HEK293T (cell line): ENCODE measurements at regions not wholly inside any gene's neighbourhood (a gene's known extent, or its start where the extent isn't known, plus 50 kb on each side); places are given as distances from the start of the nearest gene placed in this dataset.
"Not testable (repeated sequence)": the region's sequence is repeated elsewhere in the genome, so short reads cannot be mapped to it uniquely, and the experiment has no call there.

Experiments
- CTCF ChIA-PET: fragments of 350-600 bp; formaldehyde crosslinking; extraction: SDS; loops from one replicate; lab custom pipeline; 2021; ENCODE audit warnings: antibody characterized with exemption, inconsistent platforms; lab: Yijun Ruan, JAX
- POLR2A ChIA-PET: fragments of 350-600 bp; formaldehyde crosslinking; extraction: SDS; loops from one replicate; lab custom pipeline; 2020; ENCODE audit warnings: antibody characterized with exemption, inconsistent platforms; lab: Yijun Ruan, JAX
- DNase-seq: peaks from one replicate; pipeline ENCODE4 v3.0.0; 2012; ENCODE audit warnings: mixed read lengths; ENCODE audit errors: extremely low spot score
- ARNT ChIP-seq: fragments of 450-650 bp; IDR thresholded peaks from 2 replicates; pipeline ENCODE4 v1.6.1; 2017; ENCODE audit warnings: mild to moderate bottlenecking
- BHLHE40 ChIP-seq: fragments of 450-650 bp; IDR thresholded peaks from 2 replicates; pipeline ENCODE4 v1.6.1; 2016; ENCODE audit warnings: mild to moderate bottlenecking, moderate library complexity, borderline replicate concordance
- CTBP1 ChIP-seq: fragments of 450-650 bp; IDR thresholded peaks from 2 replicates; pipeline ENCODE4 v1.6.1; 2016; ENCODE audit warnings: borderline replicate concordance
- ELF4 ChIP-seq: fragments of 450-650 bp; IDR thresholded peaks from 2 replicates; pipeline ENCODE4 v1.6.1; 2017; ENCODE audit warnings: antibody characterized with exemption
- FOXA1 ChIP-seq: fragments of 450-650 bp; IDR thresholded peaks from 2 replicates; pipeline ENCODE4 v1.6.1; 2016; ENCODE audit warnings: mild to moderate bottlenecking
- FOXK2 ChIP-seq: fragments of 450-650 bp; IDR thresholded peaks from 2 replicates; pipeline ENCODE4 v1.6.1; 2016; ENCODE audit warnings: mild to moderate bottlenecking
- FOXM1 ChIP-seq: fragments of 450-650 bp; IDR thresholded peaks from 2 replicates; pipeline ENCODE4 v1.6.1; 2017; ENCODE audit warnings: mild to moderate bottlenecking, borderline replicate concordance
- HDGF ChIP-seq: fragments of 450-650 bp; IDR thresholded peaks from 2 replicates; pipeline ENCODE4 v1.6.1; 2017; ENCODE audit warnings: antibody characterized with exemption, borderline replicate concordance
- L3MBTL2 ChIP-seq: fragments of 450-650 bp; conservative IDR thresholded peaks from 2 replicates; pipeline ENCODE4 v1.6.1; 2016; ENCODE audit warnings: mild to moderate bottlenecking
- LEF1 ChIP-seq: fragments of 450-650 bp; IDR thresholded peaks from 2 replicates; pipeline ENCODE4 v1.6.1; 2017; ENCODE audit warnings: mild to moderate bottlenecking, borderline replicate concordance
- NFRKB ChIP-seq: fragments of 450-650 bp; IDR thresholded peaks from 2 replicates; pipeline ENCODE4 v1.6.1; 2016; ENCODE audit warnings: mild to moderate bottlenecking, moderate library complexity
- PKNOX1 ChIP-seq: fragments of 450-650 bp; IDR thresholded peaks from 2 replicates; pipeline ENCODE4 v1.6.1; 2016
- SP1 ChIP-seq: fragments of 450-650 bp; IDR thresholded peaks from 2 replicates; pipeline ENCODE4 v1.6.1; 2017
- SUZ12 ChIP-seq: fragments of 450-650 bp; IDR thresholded peaks from 2 replicates; pipeline ENCODE4 v1.6.1; 2016; ENCODE audit warnings: mild to moderate bottlenecking
- TARDBP ChIP-seq: fragments of 450-650 bp; IDR thresholded peaks from 2 replicates; pipeline ENCODE4 v1.6.1; 2016
- ZNF384 ChIP-seq: fragments of 450-650 bp; IDR thresholded peaks from 2 replicates; pipeline ENCODE4 v1.6.1; 2016

GRCh38 chr5:84961193-84961592 lies 576.5 kb upstream of the EDIL3 start:
- POLR2A ChIA-PET = no interaction called here
- no peak for DNase-seq
- TF ChIP-seq ARNT (no peak), FOXA1 (no peak)
- CTCF ChIA-PET = no interaction called here

- ChIA-PET POLR2A (no interaction called here), CTCF (no interaction called here)
- DNase-seq = no peak
- TF ChIP-seq ELF4 = no peak
- TF ChIP-seq FOXK2 = no peak
- TF ChIP-seq BHLHE40 = no peak
- TF ChIP-seq L3MBTL2 = no peak
- no peak for TF ChIP-seq TARDBP
- TF ChIP-seq CTBP1 = no peak
- no peak for TF ChIP-seq FOXA1
These were observed 577.2 kb upstream of the EDIL3 start for GRCh38 chr5:84961903-84962302.

GRCh38 chr5:84983093-84983492 lies 598.4 kb upstream of the EDIL3 start:
- ChIA-PET CTCF (interaction anchor here (0.7 kb wide), 1 partner anchor 1170 kb away, joined by 3 read pairs; no protein-coding TSS in a partner anchor), POLR2A (no interaction called here)
- TF ChIP-seq FOXA1 = no peak
- no peak for TF ChIP-seq FOXK2
- no peak for TF ChIP-seq FOXM1
- TF ChIP-seq ZNF384 = no peak
- no peak for TF ChIP-seq CTBP1
- no peak for TF ChIP-seq BHLHE40
- no peak for DNase-seq

- no peak for DNase-seq
- ChIA-PET POLR2A (no interaction called here), CTCF (interaction anchor here (0.7 kb wide), 1 partner anchor 1143 kb away, joined by 4 read pairs; no protein-coding TSS in a partner anchor)
- no peak for TF ChIP-seq TARDBP
- TF ChIP-seq FOXK2 = no peak
- no peak for TF ChIP-seq FOXM1
- no peak for TF ChIP-seq BHLHE40
These were observed 600.5 kb upstream of the EDIL3 start for GRCh38 chr5:84985148-84985547.

GRCh38 chr5:84986688-84987087 lies 602.0 kb upstream of the EDIL3 start:
- POLR2A ChIA-PET = no interaction called here
- CTCF ChIA-PET = no interaction called here
- DNase-seq = no peak
- TF ChIP-seq ZNF384 (no peak), SP1 (no peak), FOXK2 (no peak), TARDBP (no peak)

GRCh38 chr5:85000671-85001070 lies 616.0 kb upstream of the EDIL3 start:
- CTCF ChIA-PET = no interaction called here
- no peak for DNase-seq
- TF ChIP-seq SP1 = no peak
- TF ChIP-seq FOXK2 = no peak
- TF ChIP-seq ZNF384 = no peak
- TF ChIP-seq SUZ12 = no peak
- no peak for TF ChIP-seq FOXA1
- TF ChIP-seq PKNOX1 = no peak

GRCh38 chr5:85002026-85002425 lies 617.3 kb upstream of the EDIL3 start:
- DNase-seq, POLR2A ChIA-PET, CTCF ChIA-PET: not testable (repeated sequence)

More at GRCh38 chr5:85000671-85001070, 616.0 kb upstream of the EDIL3 start:
- POLR2A ChIA-PET = no interaction called here

GRCh38 chr5:85010014-85010562 lies 625.4 kb upstream of the EDIL3 start:
- ChIA-PET CTCF (no interaction called here), POLR2A (no interaction called here)
- no peak for TF ChIP-seq FOXM1
- TF ChIP-seq CTBP1 = no peak
- no peak for TF ChIP-seq ARNT
- no peak for TF ChIP-seq FOXK2
- TF ChIP-seq PKNOX1 = no peak
- TF ChIP-seq HDGF = no peak
- TF ChIP-seq L3MBTL2 = no peak
- TF ChIP-seq SP1 = no peak
- no peak for TF ChIP-seq ZNF384
- no peak for TF ChIP-seq NFRKB
- TF ChIP-seq SUZ12 = no peak
- no peak for TF ChIP-seq FOXA1
- no peak for TF ChIP-seq TARDBP
- TF ChIP-seq ELF4 = no peak
- no peak for DNase-seq

- TF ChIP-seq FOXM1 = no peak
- no peak for TF ChIP-seq LEF1
- TF ChIP-seq ELF4 = no peak
- no peak for TF ChIP-seq ZNF384
- no peak for TF ChIP-seq CTBP1
- TF ChIP-seq ARNT = no peak
- no peak for TF ChIP-seq BHLHE40
- TF ChIP-seq TARDBP = no peak
- no peak for TF ChIP-seq HDGF
- no peak for TF ChIP-seq NFRKB
- TF ChIP-seq FOXA1 = no peak
- TF ChIP-seq FOXK2 = no peak
- TF ChIP-seq SUZ12 = no peak
- no peak for TF ChIP-seq PKNOX1
- TF ChIP-seq L3MBTL2 = no peak
- TF ChIP-seq SP1 = no peak
- CTCF ChIA-PET = no interaction called here
- no peak for DNase-seq
- POLR2A ChIA-PET = no interaction called here
These were observed 632.6 kb upstream of the EDIL3 start for GRCh38 chr5:85017261-85017660.
